ENCODE measurements at regions not wholly inside any gene's neighbourhood (a gene's known extent, or its start where the extent isn't known, plus 50 kb on each side); places are given as distances from the start of the nearest gene placed in this dataset.

GRCh38 chr9:103681435-103681834 is 412.7 kb upstream of the SMC2 start:
- no peak for DNase-seq (ENCODE audit: low read depth, low spot score)
- TF ChIP-seq TCF7L2 (IDR thresholded peaks at IDR 0.05; ENCODE audit: low read depth, low read length) (no peak), POLR2AphosphoS5 (IDR thresholded peaks at IDR 0.05; ENCODE audit: low read depth, low read length) (no peak), SIN3A (IDR thresholded peaks at IDR 0.05; ENCODE audit: borderline replicate concordance, insufficient read depth, low read depth, low read length) (no peak)
- TF ChIP-seq, protein P1, sequence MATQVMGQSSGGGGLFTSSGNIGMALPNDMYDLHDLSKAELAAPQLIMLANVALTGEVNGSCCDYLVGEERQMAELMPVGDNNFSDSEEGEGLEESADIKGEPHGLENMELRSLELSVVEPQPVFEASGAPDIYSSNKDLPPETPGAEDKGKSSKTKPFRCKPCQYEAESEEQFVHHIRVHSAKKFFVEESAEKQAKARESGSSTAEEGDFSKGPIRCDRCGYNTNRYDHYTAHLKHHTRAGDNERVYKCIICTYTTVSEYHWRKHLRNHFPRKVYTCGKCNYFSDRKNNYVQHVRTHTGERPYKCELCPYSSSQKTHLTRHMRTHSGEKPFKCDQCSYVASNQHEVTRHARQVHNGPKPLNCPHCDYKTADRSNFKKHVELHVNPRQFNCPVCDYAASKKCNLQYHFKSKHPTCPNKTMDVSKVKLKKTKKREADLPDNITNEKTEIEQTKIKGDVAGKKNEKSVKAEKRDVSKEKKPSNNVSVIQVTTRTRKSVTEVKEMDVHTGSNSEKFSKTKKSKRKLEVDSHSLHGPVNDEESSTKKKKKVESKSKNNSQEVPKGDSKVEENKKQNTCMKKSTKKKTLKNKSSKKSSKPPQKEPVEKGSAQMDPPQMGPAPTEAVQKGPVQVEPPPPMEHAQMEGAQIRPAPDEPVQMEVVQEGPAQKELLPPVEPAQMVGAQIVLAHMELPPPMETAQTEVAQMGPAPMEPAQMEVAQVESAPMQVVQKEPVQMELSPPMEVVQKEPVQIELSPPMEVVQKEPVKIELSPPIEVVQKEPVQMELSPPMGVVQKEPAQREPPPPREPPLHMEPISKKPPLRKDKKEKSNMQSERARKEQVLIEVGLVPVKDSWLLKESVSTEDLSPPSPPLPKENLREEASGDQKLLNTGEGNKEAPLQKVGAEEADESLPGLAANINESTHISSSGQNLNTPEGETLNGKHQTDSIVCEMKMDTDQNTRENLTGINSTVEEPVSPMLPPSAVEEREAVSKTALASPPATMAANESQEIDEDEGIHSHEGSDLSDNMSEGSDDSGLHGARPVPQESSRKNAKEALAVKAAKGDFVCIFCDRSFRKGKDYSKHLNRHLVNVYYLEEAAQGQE (IDR thresholded peaks at IDR 0.05; ENCODE audit: insufficient read depth in 1 of 2, low read depth in 2 of 2, low read length in 1 of 2), result no peak
- TF ChIP-seq, protein P2, sequence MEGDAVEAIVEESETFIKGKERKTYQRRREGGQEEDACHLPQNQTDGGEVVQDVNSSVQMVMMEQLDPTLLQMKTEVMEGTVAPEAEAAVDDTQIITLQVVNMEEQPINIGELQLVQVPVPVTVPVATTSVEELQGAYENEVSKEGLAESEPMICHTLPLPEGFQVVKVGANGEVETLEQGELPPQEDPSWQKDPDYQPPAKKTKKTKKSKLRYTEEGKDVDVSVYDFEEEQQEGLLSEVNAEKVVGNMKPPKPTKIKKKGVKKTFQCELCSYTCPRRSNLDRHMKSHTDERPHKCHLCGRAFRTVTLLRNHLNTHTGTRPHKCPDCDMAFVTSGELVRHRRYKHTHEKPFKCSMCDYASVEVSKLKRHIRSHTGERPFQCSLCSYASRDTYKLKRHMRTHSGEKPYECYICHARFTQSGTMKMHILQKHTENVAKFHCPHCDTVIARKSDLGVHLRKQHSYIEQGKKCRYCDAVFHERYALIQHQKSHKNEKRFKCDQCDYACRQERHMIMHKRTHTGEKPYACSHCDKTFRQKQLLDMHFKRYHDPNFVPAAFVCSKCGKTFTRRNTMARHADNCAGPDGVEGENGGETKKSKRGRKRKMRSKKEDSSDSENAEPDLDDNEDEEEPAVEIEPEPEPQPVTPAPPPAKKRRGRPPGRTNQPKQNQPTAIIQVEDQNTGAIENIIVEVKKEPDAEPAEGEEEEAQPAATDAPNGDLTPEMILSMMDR (IDR thresholded peaks at IDR 0.05), result no peak
- BruUV-seq (replicated peaks), result no TSS peak
- ChIA-PET POLR2A (no interaction called here), CTCF (no interaction called here)
- no peak overlapping the region for H3K27ac ChIP-seq (ENCODE audit: low read length)
- H3K9me3 ChIP-seq (ENCODE audit: control insufficient read depth, insufficient read depth, low read depth, low read length), result no peaks in the 10 kb centered on the region
- no peaks in the 10 kb centered on the region for H3K4me1 ChIP-seq (ENCODE audit: control insufficient read depth, insufficient read depth, low read length)
- H3K27me3 ChIP-seq (ENCODE audit: control insufficient read depth, insufficient read depth, low read length), result no peaks in the 10 kb centered on the region
- no peak overlapping the region for H3K4me3 ChIP-seq (ENCODE audit: low read depth in 2 of 2, low read length in 2 of 2)
- H3K36me3 ChIP-seq (ENCODE audit: control insufficient read depth, insufficient read depth, low read length), result no peaks in the 10 kb centered on the region
- in situ Hi-C loops (cut with HindIII; ENCODE audit: low pct_unique_long_range_greater_than_20kb, low sequenced_read_pairs), result no loop called here
- intact Hi-C loops (cut with micrococcal nuclease; ENCODE audit: unreplicated experiment), result no loop called here
- ATAC-seq, result no peak

GRCh38 chr9:103700195-103700962 is 393.7 kb upstream of the SMC2 start:
- Histone ChIP-seq H3K4me1 (ENCODE audit: control insufficient read depth, insufficient read depth, low read length) (no peaks in the 10 kb centered on the region), H3K27me3 (ENCODE audit: control insufficient read depth, insufficient read depth, low read length) (no peaks in the 10 kb centered on the region), H3K27ac (ENCODE audit: low read length) (no peak overlapping the region), H3K9me3 (ENCODE audit: control insufficient read depth, insufficient read depth, low read depth, low read length) (no peaks in the 10 kb centered on the region), H3K36me3 (ENCODE audit: control insufficient read depth, insufficient read depth, low read length) (no peaks in the 10 kb centered on the region), H3K4me3 (ENCODE audit: low read depth in 2 of 2, low read length in 2 of 2) (no peak overlapping the region)
- TF ChIP-seq TCF7L2 (IDR thresholded peaks at IDR 0.05; ENCODE audit: low read depth, low read length) (no peak), POLR2AphosphoS5 (IDR thresholded peaks at IDR 0.05; ENCODE audit: low read depth, low read length) (no peak), SIN3A (IDR thresholded peaks at IDR 0.05; ENCODE audit: borderline replicate concordance, insufficient read depth, low read depth, low read length) (no peak)
- TF ChIP-seq, protein P1 (IDR thresholded peaks at IDR 0.05; ENCODE audit: insufficient read depth in 1 of 2, low read depth in 2 of 2, low read length in 1 of 2), result no peak
- TF ChIP-seq, protein P2 (IDR thresholded peaks at IDR 0.05), result no peak
- ATAC-seq (no peak), DNase-seq (ENCODE audit: low read depth, low spot score) (no peak)
- CTCF ChIA-PET, result no interaction called here
- intact Hi-C loops (cut with micrococcal nuclease; ENCODE audit: unreplicated experiment), result no loop called here
- POLR2A ChIA-PET, result no interaction called here
- BruUV-seq (replicated peaks), result no TSS peak
- in situ Hi-C loops (cut with HindIII; ENCODE audit: low pct_unique_long_range_greater_than_20kb, low sequenced_read_pairs), result no loop called here
